K562 (cell line): ENCODE measurements at regions not wholly inside any gene's neighbourhood (a gene's known extent, or its start where the extent isn't known, plus 50 kb on each side); places are given as distances from the start of the nearest gene placed in this dataset.

Experiments used
- ATAC-seq: fragments of 200-7000 bp; cut with Tn5 transposase; 3 replicates; pipeline ENCODE4 v1.9.1; 2020; ENCODE audit warnings: moderate library complexity
- BruUV-seq: library from RNA; stranded (reverse); fragments of 400-500 nt; replicated peaks from 2 replicates; lab custom pipeline; 2021; lab: Mats Ljungman, UMichigan
- CTCF ChIA-PET: fragments of 300-600 bp; formaldehyde crosslinking; extraction: SDS; loops from one replicate; lab custom pipeline; 2021; ENCODE audit warnings: low intra/inter-chr PET ratio; lab: Yijun Ruan, JAX
- POLR2A ChIA-PET: fragments of 300-600, 350-650 bp; sonication (Branson Sonifier 250); formaldehyde crosslinking; extraction: SDS; loops from one replicate; lab custom pipeline; 2021; ENCODE audit warnings: antibody characterized with exemption, inconsistent platforms; lab: Yijun Ruan, JAX
- DNase-seq, 4 experiments: peaks; one replicate each; pipeline versions ENCODE4 v3.0.0 to v3.0.0-alpha.2; 2011 to 2018; ENCODE audit warnings: low spot score in 3 of 4, mixed read lengths in 3 of 4; ENCODE audit errors: extremely low read depth in 1 of 4
- FAIRE-seq: peaks from 2 replicates; lab custom pipeline; 2011; peaks lifted over from hg19 to GRCh38; lab: Jason Lieb, UNC
- H2AFZ ChIP-seq: 2 replicates; pipeline ENCODE4 v1.6.0; 2011; ENCODE audit warnings: low read depth, low read length, control low read depth, inconsistent platforms
- H3K27ac ChIP-seq: fragments of 200-600 bp; 3 replicates; pipeline ENCODE4 v1.8.0; 2011; ENCODE audit warnings: low read depth, mild to moderate bottlenecking, control low read depth, inconsistent platforms, low read length, moderate library complexity, mixed read lengths; ENCODE audit errors: extremely low read depth
- H3K27me3 ChIP-seq, 2 experiments: fragments of 300-600 bp in 1 of 2; 2 replicates in 1 of 2; 3 replicates in 1 of 2; pipeline versions ENCODE4 v1.6.0 to v1.8.0; 2011; ENCODE audit warnings: inconsistent platforms in 2 of 2, low read length in 2 of 2, mild to moderate bottlenecking in 1 of 2, mixed read lengths in 1 of 2, moderate library complexity in 1 of 2; ENCODE audit not compliant: control insufficient read depth in 2 of 2, insufficient read depth in 2 of 2
- H3K36me3 ChIP-seq: fragments of 300-600 bp; 3 replicates; pipeline ENCODE4 v1.8.0; 2011; ENCODE audit warnings: mild to moderate bottlenecking, low read length, inconsistent platforms; ENCODE audit not compliant: control insufficient read depth, insufficient read depth
- H3K4me1 ChIP-seq, 2 experiments: fragments of 200-600 bp in 1 of 2; replicated peaks in 1 of 2; 2 replicates in 1 of 2; 3 replicates in 1 of 2; pipeline versions ENCODE4 v1.5.1 to v1.8.0; 2011; ENCODE audit warnings: inconsistent platforms in 2 of 2, low read length in 2 of 2, mild to moderate bottlenecking in 1 of 2, mixed read lengths in 1 of 2, moderate library complexity in 1 of 2; ENCODE audit not compliant: control insufficient read depth in 2 of 2, insufficient read depth in 2 of 2
- H3K4me2 ChIP-seq: 2 replicates; pipeline ENCODE4 v1.6.1; 2011; ENCODE audit warnings: low read length, control low read depth, inconsistent platforms, mixed read lengths; ENCODE audit not compliant: insufficient read depth
- H3K4me3 ChIP-seq: fragments of 200-600 bp; sonication (generic), shearing (Covaris generic); 2 replicates; pipeline ENCODE4 v1.5.1; 2016; ENCODE audit warnings: control low read depth, inconsistent platforms
- H3K79me2 ChIP-seq: fragments of 200-600 bp; 3 replicates; pipeline ENCODE4 v1.8.0; 2011; ENCODE audit warnings: low read length, inconsistent platforms; ENCODE audit not compliant: control insufficient read depth, insufficient read depth
- H3K9ac ChIP-seq, 2 experiments: 2 replicates each; pipeline versions ENCODE4 v1.6.0 to v1.6.1; 2011; ENCODE audit warnings: low read depth in 2 of 2, low read length in 2 of 2, control low read depth in 1 of 2, inconsistent platforms in 1 of 2, mild to moderate bottlenecking in 1 of 2, mixed read lengths in 1 of 2; ENCODE audit not compliant: insufficient read depth in 1 of 2
- H3K9me1 ChIP-seq: one replicate; pipeline ENCODE4 v1.6.0; 2011; ENCODE audit warnings: inconsistent platforms, mild to moderate bottlenecking, low read length, moderate library complexity; ENCODE audit not compliant: control insufficient read depth, insufficient read depth
- H3K9me3 ChIP-seq: replicated peaks from 2 replicates; pipeline ENCODE4 v1.5.1; 2011; ENCODE audit warnings: low read depth, low read length, inconsistent platforms; ENCODE audit not compliant: control insufficient read depth, insufficient read depth
- H4K20me1 ChIP-seq: replicated peaks from 2 replicates; pipeline ENCODE4 v1.6.1; 2011; ENCODE audit warnings: low read length, inconsistent platforms, mixed read lengths; ENCODE audit not compliant: control insufficient read depth, insufficient read depth
- ATF4 ChIP-seq: fragments of 450-650 bp; formaldehyde crosslinking; IDR thresholded peaks from 2 replicates; pipeline ENCODE4 v1.4.0; 2022; ENCODE audit warnings: mild to moderate bottlenecking, moderate library complexity
- BCL6 ChIP-seq: fragments of 250-450 bp; sonication (Bioruptor Pico); IDR thresholded peaks from 2 replicates; pipeline ENCODE4 v1.4.0; 2020
- GATA2 ChIP-seq: sonication (generic); formaldehyde crosslinking; IDR thresholded peaks from 2 replicates; pipeline ENCODE4 v1.4.0; 2020; ENCODE audit warnings: mild to moderate bottlenecking, missing genetic modification reagents
- HNRNPUL1 ChIP-seq: fragments of 200-400 bp; formaldehyde crosslinking; IDR thresholded peaks from 2 replicates; pipeline ENCODE4 v1.6.1; 2017; ENCODE audit warnings: low read length
- RREB1 ChIP-seq: fragments of 250-450 bp; sonication (Bioruptor Pico); IDR thresholded peaks from 2 replicates; pipeline ENCODE4 v1.4.0; 2020
- ZBTB40 ChIP-seq, 2 experiments: fragments of 450-650 bp in 1 of 2; sonication (generic) in 1 of 2; formaldehyde crosslinking in 1 of 2; IDR thresholded peaks; 2 replicates each; pipeline versions ENCODE4 v1.7.1 to v1.9.0; 2016 to 2022; ENCODE audit warnings: inconsistent platforms in 1 of 2, mild to moderate bottlenecking in 1 of 2, missing genetic modification reagents in 1 of 2
- whole genome bisulfite sequencing: fragments of 100-300 bp; shearing (Covaris generic); methylation state at CpG from one replicate; pipeline ENCODE4 v1.1.6; 2016; ENCODE audit warnings: low coverage, mixed read lengths; ENCODE audit not compliant: insufficient coverage; ENCODE audit errors: missing lambda C conversion rate; 5-methylcytosine and 5-hydroxymethylcytosine counted together
- in situ Hi-C: fragments of 300-500 bp; cut with MboI; formaldehyde crosslinking; loops from 4 replicates; pipeline ENCODE4 v1.15.0; 2018; ENCODE audit warnings: inconsistent platforms, mixed read lengths
- intact Hi-C: fragments of 100-400 bp; cut with micrococcal nuclease; formaldehyde crosslinking; loops from 2 replicates; pipeline ENCODE4 v1.14.2; 2022

GRCh38 chr2:5173876-5174535, 518.2 kb upstream of the SOX11 start:
- Histone ChIP-seq H3K27me3 (no peaks in the 10 kb centered on the region), H3K9ac (no peak overlapping the region), H3K9me1 (no peaks in the 10 kb centered on the region), H3K4me1 (no peaks in the 10 kb centered on the region), H3K9me3 (no peaks in the 10 kb centered on the region; the same call in 1 of the 2 replicates), H4K20me1 (no peaks in the 10 kb centered on the region), H3K4me2 (no peak overlapping the region), H3K36me3 (no peaks in the 10 kb centered on the region), H3K4me3 (no peak overlapping the region), H2AFZ (no peak overlapping the region), H3K79me2 (no peaks in the 10 kb centered on the region), H3K27ac (no peak overlapping the region)
- BruUV-seq = no TSS peak
- ChIA-PET CTCF (no interaction called here), POLR2A (no interaction called here)
- FAIRE-seq = no peak
- 0% methylated on average over 2 of the region's 2 CpGs for WGBS
- intact Hi-C loops = no loop called here
- in situ Hi-C loops = no loop called here
- ATAC-seq = no peak
- no peak for DNase-seq
- TF ChIP-seq RREB1 (CRISPR knock-in tag) = no peak
- TF ChIP-seq ZBTB40 (IDR thresholded peaks at IDR 0.05) = no peak
- no peak for TF ChIP-seq ZBTB40 (CRISPR knock-in tag; IDR thresholded peaks at IDR 0.05)
- TF ChIP-seq GATA2 (CRISPR knock-in tag) = no peak
- no peak for TF ChIP-seq BCL6 (CRISPR knock-in tag)
- no peak for TF ChIP-seq ATF4 (CRISPR knock-in tag)
- TF ChIP-seq HNRNPUL1 = no peak
